ENCODE measurements at regions not wholly inside any gene's neighbourhood (a gene's known extent, or its start where the extent isn't known, plus 50 kb on each side); places are given as distances from the start of the nearest gene placed in this dataset.

DNA sequence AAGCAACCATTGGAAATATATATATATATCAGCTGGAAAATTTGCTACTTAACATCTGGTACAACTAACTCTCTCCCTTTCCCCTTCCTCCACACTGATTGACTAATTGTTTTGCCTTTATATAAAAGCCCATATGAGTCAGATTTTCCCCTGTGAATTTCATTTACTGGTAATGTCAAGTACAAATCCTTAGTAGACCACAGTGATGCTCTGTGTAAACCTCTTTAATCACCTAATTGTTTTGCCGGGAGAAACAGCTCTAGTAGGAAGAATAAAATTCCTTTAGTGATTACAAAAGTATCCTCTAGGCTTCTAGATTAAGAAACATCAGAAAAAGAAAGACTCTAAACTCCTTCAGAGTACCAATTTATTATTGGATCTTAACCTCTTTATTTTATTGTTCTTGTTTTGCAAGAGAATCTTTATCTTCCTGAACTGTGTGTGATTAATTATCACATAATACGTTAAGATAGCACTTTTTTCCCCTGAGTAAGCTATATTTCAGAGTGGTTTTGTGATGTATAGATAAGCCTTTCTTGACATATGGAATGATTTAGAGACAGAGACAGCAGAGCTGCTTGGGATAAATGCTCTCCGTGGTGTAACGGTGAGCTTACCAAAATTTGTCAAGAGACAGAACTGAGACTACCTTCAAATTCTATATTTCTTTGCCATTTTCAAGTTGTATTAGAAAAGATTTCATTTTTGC is 1606.4 kb upstream of the TENM3 start:
- Histone ChIP-seq H3K4me3 (ENCODE audit: low read depth, low read length, poor library complexity, severe bottlenecking) (no peak overlapping the region), H3K4me1 (ENCODE audit: insufficient read depth, low read length, poor library complexity, severe bottlenecking) (peaks cover 41% of the 10 kb centered on the region), H3K9me3 (ENCODE audit: low read depth, low read length, poor library complexity, severe bottlenecking) (no peaks in the 10 kb centered on the region), H3K36me3 (ENCODE audit: insufficient read depth, low read length, poor library complexity, severe bottlenecking) (no peaks in the 10 kb centered on the region), H3K27ac (ENCODE audit: low read depth, low read length, poor library complexity, severe bottlenecking) (peak overlapping the region; percentile 57), H3K27me3 (replicated peaks; ENCODE audit: insufficient read depth, low read depth, low read length, poor library complexity) (no peaks in the 10 kb centered on the region)
- no TSS peak for BruUV-seq (replicated peaks)
- no peak for TF ChIP-seq EZH2 (IDR thresholded peaks at IDR 0.05; ENCODE audit: borderline replicate concordance, low read depth, low read length, poor library complexity, severe bottlenecking)
- TF ChIP-seq CTCF (conservative IDR thresholded peaks at IDR 0.05; ENCODE audit: low read depth, low read length) = no peak
- DNase-seq (ENCODE audit: low spot score) = peak; percentile 88
- ChIA-PET POLR2A (ENCODE audit: low non-redundant PET) (no interaction called here), CTCF (interaction anchor here (1.1 kb wide), 1 partner anchor 28 kb away, joined by 7 read pairs; no protein-coding TSS in a partner anchor)
- intact Hi-C loops (cut with micrococcal nuclease; ENCODE audit: unreplicated experiment) = no loop called here

- H3K27me3 ChIP-seq (replicated peaks; ENCODE audit: insufficient read depth, low read depth, low read length, poor library complexity) = no peaks in the 10 kb centered on the region
- no peak for DNase-seq (ENCODE audit: low spot score)
- H3K9me3 ChIP-seq (ENCODE audit: low read depth, low read length, poor library complexity, severe bottlenecking) = no peaks in the 10 kb centered on the region
- H3K4me1 ChIP-seq (ENCODE audit: insufficient read depth, low read length, poor library complexity, severe bottlenecking) = peaks cover 38% of the 10 kb centered on the region
- BruUV-seq (replicated peaks) = no TSS peak
- ChIA-PET POLR2A (ENCODE audit: low non-redundant PET) (no interaction called here), CTCF (interaction anchor here (0.5 to 1.1 kb wide), 2 partner anchors 27 to 188 kb away, joined by 3 to 7 read pairs; no protein-coding TSS in a partner anchor)
- no peak overlapping the region for H3K4me3 ChIP-seq (ENCODE audit: low read depth, low read length, poor library complexity, severe bottlenecking)
- H3K27ac ChIP-seq (ENCODE audit: low read depth, low read length, poor library complexity, severe bottlenecking) = peak overlapping the region; percentile 57
- H3K36me3 ChIP-seq (ENCODE audit: insufficient read depth, low read length, poor library complexity, severe bottlenecking) = no peaks in the 10 kb centered on the region
- intact Hi-C loops (cut with micrococcal nuclease; ENCODE audit: unreplicated experiment) = no loop called here
- TF ChIP-seq CTCF (conservative IDR thresholded peaks at IDR 0.05; ENCODE audit: low read depth, low read length) (no peak), EZH2 (IDR thresholded peaks at IDR 0.05; ENCODE audit: borderline replicate concordance, low read depth, low read length, poor library complexity, severe bottlenecking) (no peak)
These were observed 1605.6 kb upstream of the TENM3 start for GRCh38 chr4:180637616-180638015.

- POLR2A ChIA-PET (ENCODE audit: low non-redundant PET) = no interaction called here
- intact Hi-C loops (cut with micrococcal nuclease; ENCODE audit: unreplicated experiment) = loop anchor here (2.0 kb wide), 1 partner anchor 191 kb away; no protein-coding TSS in a partner anchor
- CTCF ChIA-PET = no interaction called here
- Histone ChIP-seq H3K27me3 (replicated peaks; ENCODE audit: insufficient read depth, low read depth, low read length, poor library complexity) (no peaks in the 10 kb centered on the region), H3K27ac (ENCODE audit: low read depth, low read length, poor library complexity, severe bottlenecking) (no peak overlapping the region), H3K9me3 (ENCODE audit: low read depth, low read length, poor library complexity, severe bottlenecking) (no peaks in the 10 kb centered on the region), H3K4me3 (ENCODE audit: low read depth, low read length, poor library complexity, severe bottlenecking) (no peak overlapping the region), H3K36me3 (ENCODE audit: insufficient read depth, low read length, poor library complexity, severe bottlenecking) (no peaks in the 10 kb centered on the region), H3K4me1 (ENCODE audit: insufficient read depth, low read length, poor library complexity, severe bottlenecking) (peaks cover 30% of the 10 kb centered on the region)
- no TSS peak for BruUV-seq (replicated peaks)
- no peak for DNase-seq (ENCODE audit: low spot score)
- no peak for TF ChIP-seq CTCF (conservative IDR thresholded peaks at IDR 0.05; ENCODE audit: low read depth, low read length)
- no peak for TF ChIP-seq EZH2 (IDR thresholded peaks at IDR 0.05; ENCODE audit: borderline replicate concordance, low read depth, low read length, poor library complexity, severe bottlenecking)
These were observed 1603.0 kb upstream of the TENM3 start for GRCh38 chr4:180640193-180640592.
